ENCODE measurements at regions not wholly inside any gene's neighbourhood (a gene's known extent, or its start where the extent isn't known, plus 50 kb on each side); places are given as distances from the start of the nearest gene placed in this dataset.

- TF ChIP-seq POLR2A (IDR thresholded peaks at IDR 0.05; ENCODE audit: low read depth, low read length) (no peak), POLR2AphosphoS5 (IDR thresholded peaks at IDR 0.05; ENCODE audit: low read depth, low read length) (no peak), TAF1 (IDR thresholded peaks at IDR 0.05; ENCODE audit: low read depth, low read length) (no peak)
These were observed 220.4 kb downstream of the ATP23 start for GRCh38 chr12:58161773-58162172.
